ENCODE measurements at regions not wholly inside any gene's neighbourhood (a gene's known extent, or its start where the extent isn't known, plus 50 kb on each side); places are given as distances from the start of the nearest gene placed in this dataset.

GRCh38 chr11:128208329-128209137 lies 378.8 kb downstream of the ETS1 start:
- no peak overlapping the region for H3K4me3 ChIP-seq
- H3K4me1 ChIP-seq = no peaks in the 10 kb centered on the region
- no peaks in the 10 kb centered on the region for H3K36me3 ChIP-seq
- no peak for TF ChIP-seq Cebpa-rat (IDR thresholded peaks at IDR 0.05)
- no peak overlapping the region for H3K27ac ChIP-seq
- H3K27me3 ChIP-seq = no peaks in the 10 kb centered on the region
- no peak overlapping the region for H3K9ac ChIP-seq
- H3K4me2 ChIP-seq = no peak overlapping the region
- H4K20me1 ChIP-seq = no peaks in the 10 kb centered on the region
- H3K9me3 ChIP-seq (replicated peaks in 1 of 11) = peaks cover 0 to 10% (median 0%) of the 10 kb centered on the region in 11 experiments; a peak in 3 of 22 replicates

GRCh38 chr11:128207861-128208321 lies 379.5 kb downstream of the ETS1 start:
- TF ChIP-seq Cebpa-rat (IDR thresholded peaks at IDR 0.05) = no peak
- H3K4me1 ChIP-seq = no peaks in the 10 kb centered on the region
- H3K27me3 ChIP-seq = no peaks in the 10 kb centered on the region
- no peaks in the 10 kb centered on the region for H4K20me1 ChIP-seq
- no peaks in the 10 kb centered on the region for H3K36me3 ChIP-seq
- H3K9me3 ChIP-seq (replicated peaks in 1 of 11) = peaks cover 0 to 10% (median 0%) of the 10 kb centered on the region in 11 experiments; a peak in 3 of 22 replicates
- H3K4me2 ChIP-seq = no peak overlapping the region
- H3K9ac ChIP-seq = no peak overlapping the region
- no peak overlapping the region for H3K27ac ChIP-seq
- no peak overlapping the region for H3K4me3 ChIP-seq

- Histone ChIP-seq H3K4me1 (no peaks in the 10 kb centered on the region), H3K36me3 (no peaks in the 10 kb centered on the region), H3K4me3 (no peak overlapping the region), H3K27ac (no peak overlapping the region), H3K4me2 (no peak overlapping the region), H3K9ac (no peak overlapping the region), H3K27me3 (no peaks in the 10 kb centered on the region), H4K20me1 (no peaks in the 10 kb centered on the region), H3K9me3 (replicated peaks in 1 of 11) (peaks cover 0 to 10% (median 0%) of the 10 kb centered on the region in 11 experiments; a peak in 3 of 22 replicates)
- no peak for TF ChIP-seq Cebpa-rat (IDR thresholded peaks at IDR 0.05)
These were observed 380.9 kb downstream of the ETS1 start for GRCh38 chr11:128206461-128206860.

- H3K4me3 ChIP-seq = no peak overlapping the region
- no peaks in the 10 kb centered on the region for H3K27me3 ChIP-seq
- H3K4me2 ChIP-seq = no peak overlapping the region
- no peak overlapping the region for H3K9ac ChIP-seq
- no peak for TF ChIP-seq Cebpa-rat (IDR thresholded peaks at IDR 0.05)
- peaks cover 0 to 10% (median 0%) of the 10 kb centered on the region in 11 experiments; a peak in 3 of 22 replicates for H3K9me3 ChIP-seq (replicated peaks in 1 of 11)
- H4K20me1 ChIP-seq = no peaks in the 10 kb centered on the region
- no peak overlapping the region for H3K27ac ChIP-seq
- H3K36me3 ChIP-seq = no peaks in the 10 kb centered on the region
- H3K4me1 ChIP-seq = no peaks in the 10 kb centered on the region
These were observed 381.6 kb downstream of the ETS1 start for GRCh38 chr11:128205796-128206195.

- H3K4me2 ChIP-seq = no peak overlapping the region
- H3K9me3 ChIP-seq (replicated peaks in 1 of 11) = peaks cover 0 to 10% (median 0%) of the 10 kb centered on the region in 11 experiments; a peak in 3 of 22 replicates
- H3K4me3 ChIP-seq = no peak overlapping the region
- H3K27me3 ChIP-seq = no peaks in the 10 kb centered on the region
- no peak for TF ChIP-seq Cebpa-rat (IDR thresholded peaks at IDR 0.05)
- H3K27ac ChIP-seq = no peak overlapping the region
- no peak overlapping the region for H3K9ac ChIP-seq
- H4K20me1 ChIP-seq = no peaks in the 10 kb centered on the region
- H3K36me3 ChIP-seq = no peaks in the 10 kb centered on the region
- no peaks in the 10 kb centered on the region for H3K4me1 ChIP-seq
These were observed 382.5 kb downstream of the ETS1 start for GRCh38 chr11:128204898-128205297.

- Histone ChIP-seq H3K9me3 (replicated peaks in 1 of 11) (peaks cover 0 to 5% (median 0%) of the 10 kb centered on the region in 11 experiments; a peak in 2 of 22 replicates), H3K9ac (no peak overlapping the region), H3K27ac (no peak overlapping the region; a peak in 1 of 22 replicates), H3K4me2 (no peak overlapping the region), H3K27me3 (no peaks in the 10 kb centered on the region), H4K20me1 (no peaks in the 10 kb centered on the region), H3K4me3 (no peak overlapping the region), H3K36me3 (no peaks in the 10 kb centered on the region), H3K4me1 (peaks cover 0 to 11% (median 0%) of the 10 kb centered on the region in 10 experiments; a peak in 5 of 20 replicates)
- TF ChIP-seq Cebpa-rat (IDR thresholded peaks at IDR 0.05) = no peak
These were observed 385.6 kb downstream of the ETS1 start for GRCh38 chr11:128201801-128202200.

GRCh38 chr11:128201009-128201408 lies 386.3 kb downstream of the ETS1 start:
- H3K4me3 ChIP-seq = no peak overlapping the region
- H3K4me2 ChIP-seq = no peak overlapping the region
- H3K9me3 ChIP-seq (replicated peaks in 1 of 11) = no peaks in the 10 kb centered on the region
- H3K27ac ChIP-seq = no peak overlapping the region
- TF ChIP-seq Cebpa-rat (IDR thresholded peaks at IDR 0.05) = no peak
- no peaks in the 10 kb centered on the region for H3K27me3 ChIP-seq
- H3K36me3 ChIP-seq = no peaks in the 10 kb centered on the region
- H4K20me1 ChIP-seq = no peaks in the 10 kb centered on the region
- H3K4me1 ChIP-seq = peaks cover 5 to 19% (median 7%) of the 10 kb centered on the region in 10 experiments; a peak in 19 of 20 replicates
- no peak overlapping the region for H3K9ac ChIP-seq

- Histone ChIP-seq H4K20me1 (no peaks in the 10 kb centered on the region), H3K36me3 (no peaks in the 10 kb centered on the region)
- no peak for TF ChIP-seq Cebpa-rat (IDR thresholded peaks at IDR 0.05)
These were observed 386.9 kb downstream of the ETS1 start for GRCh38 chr11:128200467-128200866.

GRCh38 chr11:128198216-128198772 lies 389.1 kb downstream of the ETS1 start:
- no peaks in the 10 kb centered on the region for H3K27me3 ChIP-seq
- peaks cover 29 to 46% (median 33%) of the 10 kb centered on the region in 10 experiments for H3K4me1 ChIP-seq
- no peaks in the 10 kb centered on the region for H3K36me3 ChIP-seq
- peak overlapping the region in 3 of 11 experiments; percentile 5 to 22 (median 6); a peak in 2 of 22 replicates for H3K4me2 ChIP-seq
- H3K4me3 ChIP-seq = no peak overlapping the region
- peak overlapping the region in 4 of 11 experiments; percentile 9 to 57 (median 46); a peak in 3 of 22 replicates for H3K27ac ChIP-seq
- no peak for TF ChIP-seq Cebpa-rat (IDR thresholded peaks at IDR 0.05)
- no peak overlapping the region for H3K9ac ChIP-seq
- no peaks in the 10 kb centered on the region for H3K9me3 ChIP-seq (replicated peaks in 1 of 11)
- no peaks in the 10 kb centered on the region for H4K20me1 ChIP-seq

More at GRCh38 chr11:128200467-128200866, 386.9 kb downstream of the ETS1 start:
- no peak overlapping the region for H3K4me3 ChIP-seq
- H3K4me2 ChIP-seq = no peak overlapping the region
- no peak overlapping the region for H3K9ac ChIP-seq
- H3K27ac ChIP-seq = no peak overlapping the region
- peaks cover 8 to 24% (median 12%) of the 10 kb centered on the region in 10 experiments for H3K4me1 ChIP-seq
- H3K9me3 ChIP-seq (replicated peaks in 1 of 11) = no peaks in the 10 kb centered on the region
- no peaks in the 10 kb centered on the region for H3K27me3 ChIP-seq
